ENCODE measurements at regions not wholly inside any gene's neighbourhood (a gene's known extent, or its start where the extent isn't known, plus 50 kb on each side); places are given as distances from the start of the nearest gene placed in this dataset.

- whole genome bisulfite sequencing, result 88% methylated on average over 2 of the region's 2 CpGs
- no peak for DNase-seq (ENCODE audit: low spot score in 2 of 2)
- TF ChIP-seq POLR2A (IDR thresholded peaks at IDR 0.05) (no peak), CTCF (IDR thresholded peaks at IDR 0.05) (no peak), POLR2AphosphoS5 (IDR thresholded peaks at IDR 0.05) (no peak), EP300 (IDR thresholded peaks at IDR 0.05) (no peak)
- H3K27ac ChIP-seq, result no peak overlapping the region
- no peaks in the 10 kb centered on the region for H3K9me3 ChIP-seq
- no peaks in the 10 kb centered on the region for H3K27me3 ChIP-seq
- peaks cover 16% of the 10 kb centered on the region for H3K4me1 ChIP-seq
- no peak overlapping the region for H3K4me3 ChIP-seq
- H3K36me3 ChIP-seq, result no peaks in the 10 kb centered on the region
Measured at GRCh38 chr2:105574796-105575344, 169.8 kb upstream of the NCK2 start.

- H3K27ac ChIP-seq, result no peak overlapping the region
- DNase-seq (ENCODE audit: low spot score in 2 of 2), result peak in 1 of 2 donors; percentile 49
Measured at GRCh38 chr2:105573910-105574655, 170.6 kb upstream of the NCK2 start.

GRCh38 chr2:105573490-105573889, 171.2 kb upstream of the NCK2 start:
- no peaks in the 10 kb centered on the region for H3K36me3 ChIP-seq
- no peaks in the 10 kb centered on the region for H3K9me3 ChIP-seq
- TF ChIP-seq CTCF (IDR thresholded peaks at IDR 0.05) (no peak), EP300 (IDR thresholded peaks at IDR 0.05) (no peak), POLR2AphosphoS5 (IDR thresholded peaks at IDR 0.05) (no peak), POLR2A (IDR thresholded peaks at IDR 0.05) (no peak)
- no peaks in the 10 kb centered on the region for H3K27me3 ChIP-seq
- WGBS, result 64% methylated on average over 5 of the region's 5 CpGs
- no peak overlapping the region for H3K4me3 ChIP-seq
- peaks cover 16% of the 10 kb centered on the region for H3K4me1 ChIP-seq
- DNase-seq (ENCODE audit: low spot score in 2 of 2), result peak in 1 of 2 donors; percentile 47
- no peak overlapping the region for H3K27ac ChIP-seq

More at GRCh38 chr2:105573910-105574655, 170.6 kb upstream of the NCK2 start:
- H3K4me3 ChIP-seq, result no peak overlapping the region
- H3K27me3 ChIP-seq, result no peaks in the 10 kb centered on the region
- no peaks in the 10 kb centered on the region for H3K36me3 ChIP-seq
- 50% methylated on average over 8 of the region's 8 CpGs for WGBS
- TF ChIP-seq POLR2AphosphoS5 (IDR thresholded peaks at IDR 0.05) (no peak), EP300 (IDR thresholded peaks at IDR 0.05) (no peak), POLR2A (IDR thresholded peaks at IDR 0.05) (no peak)
- no peaks in the 10 kb centered on the region for H3K9me3 ChIP-seq
- peaks cover 16% of the 10 kb centered on the region for H3K4me1 ChIP-seq

- Histone ChIP-seq H3K4me1 (peaks cover 16% of the 10 kb centered on the region), H3K4me3 (no peak overlapping the region), H3K36me3 (no peaks in the 10 kb centered on the region), H3K27me3 (no peaks in the 10 kb centered on the region), H3K9me3 (no peaks in the 10 kb centered on the region), H3K27ac (peak overlapping the region; percentile 7)
- DNase-seq (ENCODE audit: low spot score in 2 of 2), result peak in 1 of 2 donors; percentile 37
- WGBS, result 87% methylated on average over 7 of the region's 9 CpGs
- TF ChIP-seq POLR2A (IDR thresholded peaks at IDR 0.05) (no peak), POLR2AphosphoS5 (IDR thresholded peaks at IDR 0.05) (no peak), CTCF (IDR thresholded peaks at IDR 0.05) (no peak), EP300 (IDR thresholded peaks at IDR 0.05) (no peak)
Measured at GRCh38 chr2:105571445-105571987, 172.7 kb upstream of the FHL2 start.

- Histone ChIP-seq H3K9me3 (no peaks in the 10 kb centered on the region), H3K36me3 (no peaks in the 10 kb centered on the region), H3K4me3 (no peak overlapping the region), H3K27me3 (no peaks in the 10 kb centered on the region), H3K4me1 (peaks cover 10% of the 10 kb centered on the region), H3K27ac (no peak overlapping the region)
- WGBS, result 98% methylated on average over 4 of the region's 4 CpGs
- TF ChIP-seq EP300 (IDR thresholded peaks at IDR 0.05) (no peak), POLR2A (IDR thresholded peaks at IDR 0.05) (no peak)
- DNase-seq (ENCODE audit: low spot score in 2 of 2), result peak in 1 of 2 donors; percentile 8
Measured at GRCh38 chr2:105570757-105571156, 171.9 kb upstream of the FHL2 start.

- TF ChIP-seq POLR2A (IDR thresholded peaks at IDR 0.05), result no peak
- no peaks in the 10 kb centered on the region for H3K27me3 ChIP-seq
- peak in 1 of 2 donors; percentile 62 for DNase-seq (ENCODE audit: low spot score in 2 of 2)
- H3K36me3 ChIP-seq, result no peaks in the 10 kb centered on the region
- no peaks in the 10 kb centered on the region for H3K9me3 ChIP-seq
- no peak overlapping the region for H3K4me3 ChIP-seq
- H3K27ac ChIP-seq, result no peak overlapping the region
- peaks cover 6% of the 10 kb centered on the region for H3K4me1 ChIP-seq
- 97% methylated on average over 8 of the region's 8 CpGs for WGBS
Measured at GRCh38 chr2:105570326-105570725, 171.5 kb upstream of the FHL2 start.
